ENCODE measurements at regions not wholly inside any gene's neighbourhood (a gene's known extent, or its start where the extent isn't known, plus 50 kb on each side); places are given as distances from the start of the nearest gene placed in this dataset.
"Not testable (repeated sequence)": the region's sequence is repeated elsewhere in the genome, so short reads cannot be mapped to it uniquely, and the experiment has no call there.

DNA sequence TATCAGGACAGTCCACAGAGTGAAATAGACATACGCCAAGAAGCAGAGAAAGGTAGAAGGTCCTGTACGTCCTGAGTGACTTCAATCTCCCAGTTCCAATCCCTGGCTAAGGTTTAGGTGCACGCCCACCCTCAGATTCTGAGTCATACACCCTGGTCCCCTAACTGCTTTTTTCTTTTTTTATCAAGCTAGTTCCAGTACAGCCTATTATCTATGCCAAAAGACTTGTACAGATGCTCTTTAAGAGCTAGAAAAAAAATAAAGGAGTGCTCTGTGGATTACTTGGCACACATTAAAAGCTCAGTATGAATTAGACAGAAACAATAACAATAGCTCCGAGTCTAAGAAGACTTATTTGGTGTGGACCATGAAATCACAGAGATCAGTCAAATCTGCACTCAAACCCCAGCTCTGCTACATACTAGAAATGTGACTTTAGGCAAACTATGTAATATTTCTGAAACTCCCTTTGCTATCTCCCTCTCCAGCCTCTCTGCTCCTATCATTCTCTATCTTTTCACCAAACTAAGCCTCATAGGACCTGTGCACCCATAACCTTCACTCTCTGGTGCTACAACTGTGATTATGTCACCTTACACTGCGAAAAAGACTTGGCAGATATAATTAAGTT lies 168.8 kb upstream of the KCTD7 start:
- H3K4me3 ChIP-seq (ENCODE audit: low read depth in 1 of 2, low read length in 2 of 2); H3K27ac ChIP-seq (ENCODE audit: low read length); H3K36me3 ChIP-seq (ENCODE audit: control insufficient read depth in 1 of 2, insufficient read depth in 2 of 2, low read length in 2 of 2); H3K9me3 ChIP-seq (ENCODE audit: control insufficient read depth in 1 of 2, low read length in 2 of 2); H3K27me3 ChIP-seq (ENCODE audit: low read depth, low read length); H3K4me1 ChIP-seq (ENCODE audit: control insufficient read depth in 1 of 2, insufficient read depth in 2 of 2, low read length in 2 of 2): not testable (repeated sequence)

DNA sequence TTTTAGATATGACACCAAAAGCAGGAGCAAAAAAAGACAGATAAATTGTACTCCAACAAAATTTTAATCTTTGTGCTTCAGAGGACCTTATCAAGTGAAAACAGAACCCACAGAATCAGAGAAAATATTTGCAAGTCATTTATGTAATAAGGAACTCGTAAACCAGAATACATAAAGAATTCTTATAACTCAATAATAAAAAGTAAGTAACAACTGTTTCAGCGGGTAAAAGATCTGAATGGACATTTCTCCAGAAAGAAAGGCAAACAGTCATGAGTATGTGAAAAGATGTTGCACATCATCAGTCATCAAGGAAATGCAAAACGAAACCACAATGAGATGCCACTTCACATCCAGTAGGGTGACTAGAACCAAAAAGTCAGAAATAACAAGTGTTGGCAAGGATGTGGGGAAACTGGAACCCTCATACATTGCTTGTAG lies 167.7 kb upstream of the KCTD7 start:
- Histone ChIP-seq H3K27ac (ENCODE audit: low read length) (no peak overlapping the region), H3K4me3 (ENCODE audit: low read depth in 1 of 2, low read length in 2 of 2) (no peak overlapping the region), H3K4me1 (ENCODE audit: control insufficient read depth in 1 of 2, insufficient read depth in 2 of 2, low read length in 2 of 2) (peaks cover 0 to 5% of the 10 kb centered on the region in 2 donors), H3K36me3 (ENCODE audit: control insufficient read depth in 1 of 2, insufficient read depth in 2 of 2, low read length in 2 of 2) (peaks cover 0 to 6% of the 10 kb centered on the region in 2 donors), H3K27me3 (ENCODE audit: low read depth, low read length) (no peaks in the 10 kb centered on the region), H3K9me3 (ENCODE audit: control insufficient read depth in 1 of 2, low read length in 2 of 2) (no peaks in the 10 kb centered on the region)

DNA sequence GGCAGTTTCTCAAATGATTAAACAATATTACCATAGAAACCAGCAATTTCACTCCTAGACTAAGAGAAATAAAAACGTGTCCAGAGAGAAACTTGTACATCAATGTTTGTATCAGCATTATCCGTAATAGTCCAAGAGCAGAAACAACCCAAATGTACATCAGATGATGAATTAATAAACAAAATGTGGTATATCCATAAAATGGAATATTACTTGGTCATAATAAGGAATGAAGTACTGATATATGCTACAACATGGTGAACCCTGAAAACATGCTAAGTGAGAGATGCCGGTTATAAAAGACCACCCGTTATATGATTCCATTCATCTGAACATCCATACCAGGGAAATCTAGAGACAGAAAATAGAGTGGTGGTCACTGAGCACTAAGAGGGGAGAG lies 167.3 kb upstream of the KCTD7 start:
- not testable (repeated sequence) for H3K27me3 ChIP-seq (ENCODE audit: low read depth, low read length); H3K27ac ChIP-seq (ENCODE audit: low read length); H3K4me1 ChIP-seq (ENCODE audit: control insufficient read depth in 1 of 2, insufficient read depth in 2 of 2, low read length in 2 of 2); H3K9me3 ChIP-seq (ENCODE audit: control insufficient read depth in 1 of 2, low read length in 2 of 2); H3K4me3 ChIP-seq (ENCODE audit: low read depth in 1 of 2, low read length in 2 of 2); H3K36me3 ChIP-seq (ENCODE audit: control insufficient read depth in 1 of 2, insufficient read depth in 2 of 2, low read length in 2 of 2)

DNA sequence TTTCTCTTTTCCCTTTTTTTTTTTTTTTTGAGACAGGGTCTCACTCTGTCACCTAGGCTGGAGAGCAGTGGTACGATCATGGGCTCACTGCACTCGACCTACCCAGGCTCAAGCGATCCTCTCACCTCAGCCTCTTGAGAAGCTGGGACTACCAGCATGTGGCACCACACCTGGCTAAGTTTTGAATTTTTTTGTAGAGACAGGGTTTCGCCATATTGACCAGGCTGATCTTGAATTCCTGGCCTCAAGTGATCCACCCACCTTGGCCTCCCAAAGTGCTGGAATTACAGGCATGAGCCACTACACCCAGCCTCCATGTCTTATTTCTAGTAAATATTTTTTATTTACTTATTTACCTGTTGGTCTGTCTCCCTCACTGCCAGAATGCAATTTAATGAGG lies 165.8 kb upstream of the KCTD7 start:
- H3K27me3 ChIP-seq (ENCODE audit: low read depth, low read length); H3K9me3 ChIP-seq (ENCODE audit: control insufficient read depth in 1 of 2, low read length in 2 of 2); H3K27ac ChIP-seq (ENCODE audit: low read length); H3K36me3 ChIP-seq (ENCODE audit: control insufficient read depth in 1 of 2, insufficient read depth in 2 of 2, low read length in 2 of 2); H3K4me1 ChIP-seq (ENCODE audit: control insufficient read depth in 1 of 2, insufficient read depth in 2 of 2, low read length in 2 of 2); H3K4me3 ChIP-seq (ENCODE audit: low read depth in 1 of 2, low read length in 2 of 2): not testable (repeated sequence)

DNA sequence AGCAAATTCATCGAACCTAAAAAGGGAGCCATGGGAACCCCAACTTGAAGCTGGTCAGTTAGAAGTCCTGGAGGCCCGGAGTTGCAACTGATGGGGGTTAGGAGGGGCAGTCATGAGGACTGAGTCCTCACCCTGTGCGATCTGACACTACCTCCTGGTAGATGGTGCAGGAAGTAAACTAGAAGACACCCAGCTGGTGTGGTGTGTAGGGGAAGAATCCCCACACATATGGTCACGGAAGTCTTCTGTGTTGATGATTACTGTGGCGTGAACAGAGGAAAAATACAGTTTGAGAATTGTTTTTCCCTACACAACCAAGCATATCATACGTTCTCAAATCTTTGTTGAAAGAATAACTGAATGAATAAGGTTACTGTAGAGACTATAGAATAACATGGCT lies 164.6 kb upstream of the KCTD7 start:
- H3K4me1 ChIP-seq (ENCODE audit: control insufficient read depth in 1 of 2, insufficient read depth in 2 of 2, low read length in 2 of 2) = peaks cover 0 to 5% of the 10 kb centered on the region in 2 donors
- no peaks in the 10 kb centered on the region for H3K9me3 ChIP-seq (ENCODE audit: control insufficient read depth in 1 of 2, low read length in 2 of 2)
- no peak overlapping the region for H3K27ac ChIP-seq (ENCODE audit: low read length)
- H3K4me3 ChIP-seq (ENCODE audit: low read depth in 1 of 2, low read length in 2 of 2) = no peak overlapping the region
- H3K36me3 ChIP-seq (ENCODE audit: control insufficient read depth in 1 of 2, insufficient read depth in 2 of 2, low read length in 2 of 2) = peaks cover 0 to 6% of the 10 kb centered on the region in 2 donors
- no peaks in the 10 kb centered on the region for H3K27me3 ChIP-seq (ENCODE audit: low read depth, low read length)

DNA sequence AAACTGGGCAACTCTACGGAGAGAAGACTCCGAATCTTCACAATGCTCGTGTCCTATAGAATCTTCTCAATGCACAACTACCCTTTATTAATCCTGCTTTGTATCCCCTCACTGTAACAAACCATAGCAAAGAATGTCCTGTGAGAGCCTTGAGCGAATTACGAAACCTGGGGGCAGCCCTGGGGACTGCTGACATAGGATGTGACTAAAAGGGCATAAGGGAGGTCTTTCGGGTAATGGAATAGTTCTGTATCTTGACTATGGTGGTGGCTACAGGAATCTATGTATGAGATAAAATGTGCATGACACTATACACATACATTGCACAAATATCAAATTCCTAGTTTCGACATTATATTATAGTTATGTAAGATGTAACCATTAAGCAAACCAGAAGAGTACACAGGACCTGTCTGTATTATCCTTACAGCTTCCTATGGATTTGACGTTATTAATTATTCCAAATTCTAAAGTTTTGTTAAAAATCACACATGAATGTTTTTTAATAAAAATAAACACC lies 162.5 kb upstream of the KCTD7 start:
- Histone ChIP-seq H3K9me3 (ENCODE audit: control insufficient read depth in 1 of 2, low read length in 2 of 2) (no peaks in the 10 kb centered on the region), H3K4me3 (ENCODE audit: low read depth in 1 of 2, low read length in 2 of 2) (no peak overlapping the region), H3K27ac (ENCODE audit: low read length) (no peak overlapping the region), H3K4me1 (ENCODE audit: control insufficient read depth in 1 of 2, insufficient read depth in 2 of 2, low read length in 2 of 2) (no peaks in the 10 kb centered on the region), H3K36me3 (ENCODE audit: control insufficient read depth in 1 of 2, insufficient read depth in 2 of 2, low read length in 2 of 2) (peaks cover 0 to 6% of the 10 kb centered on the region in 2 donors), H3K27me3 (ENCODE audit: low read depth, low read length) (no peaks in the 10 kb centered on the region)

DNA sequence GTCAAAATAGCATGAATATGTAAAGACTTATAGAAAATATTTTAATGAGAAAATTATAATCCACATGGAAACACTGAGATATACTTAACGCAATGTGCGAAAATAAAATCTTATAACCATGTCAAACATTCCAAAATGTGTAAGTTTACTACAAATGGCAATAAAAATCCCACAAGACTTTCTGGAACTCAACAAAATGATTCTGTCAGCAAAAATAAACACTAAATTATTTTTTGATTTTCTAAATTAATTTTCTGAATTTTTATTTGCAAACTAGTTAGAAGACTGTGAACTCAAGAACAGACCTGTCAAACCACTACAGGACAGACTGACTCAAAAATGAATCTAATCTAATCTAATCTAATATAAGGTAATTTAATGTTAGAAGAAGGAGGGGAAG lies 160.8 kb upstream of the KCTD7 start:
- Histone ChIP-seq H3K4me3 (ENCODE audit: low read depth in 1 of 2, low read length in 2 of 2) (no peak overlapping the region), H3K9me3 (ENCODE audit: control insufficient read depth in 1 of 2, low read length in 2 of 2) (no peaks in the 10 kb centered on the region), H3K36me3 (ENCODE audit: control insufficient read depth in 1 of 2, insufficient read depth in 2 of 2, low read length in 2 of 2) (peaks cover 0 to 6% of the 10 kb centered on the region in 2 donors), H3K4me1 (ENCODE audit: control insufficient read depth in 1 of 2, insufficient read depth in 2 of 2, low read length in 2 of 2) (no peaks in the 10 kb centered on the region), H3K27me3 (ENCODE audit: low read depth, low read length) (no peaks in the 10 kb centered on the region), H3K27ac (ENCODE audit: low read length) (no peak overlapping the region)

DNA sequence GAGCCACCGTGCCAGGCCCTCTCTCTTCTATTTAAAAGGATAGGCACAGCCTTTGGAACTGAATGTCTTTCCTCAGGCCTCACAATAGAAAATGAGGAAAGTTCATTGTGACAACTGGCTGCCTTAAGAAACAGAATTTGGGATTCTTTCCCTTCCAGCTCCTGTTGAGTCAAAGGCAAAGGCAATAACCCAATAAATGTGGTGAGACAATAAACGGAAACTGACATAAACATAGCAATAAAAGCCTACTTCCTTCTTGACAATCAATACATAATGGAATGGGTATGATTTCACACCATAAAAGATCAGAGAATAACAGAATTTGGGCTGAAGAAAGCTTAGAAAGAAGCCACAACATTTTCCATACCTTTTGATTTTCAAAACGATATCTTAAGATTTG lies 155.6 kb upstream of the KCTD7 start:
- not testable (repeated sequence) for H3K9me3 ChIP-seq (ENCODE audit: control insufficient read depth in 1 of 2, low read length in 2 of 2); H3K36me3 ChIP-seq (ENCODE audit: control insufficient read depth in 1 of 2, insufficient read depth in 2 of 2, low read length in 2 of 2); H3K4me3 ChIP-seq (ENCODE audit: low read depth in 1 of 2, low read length in 2 of 2); H3K4me1 ChIP-seq (ENCODE audit: control insufficient read depth in 1 of 2, insufficient read depth in 2 of 2, low read length in 2 of 2); H3K27me3 ChIP-seq (ENCODE audit: low read depth, low read length); H3K27ac ChIP-seq (ENCODE audit: low read length)

DNA sequence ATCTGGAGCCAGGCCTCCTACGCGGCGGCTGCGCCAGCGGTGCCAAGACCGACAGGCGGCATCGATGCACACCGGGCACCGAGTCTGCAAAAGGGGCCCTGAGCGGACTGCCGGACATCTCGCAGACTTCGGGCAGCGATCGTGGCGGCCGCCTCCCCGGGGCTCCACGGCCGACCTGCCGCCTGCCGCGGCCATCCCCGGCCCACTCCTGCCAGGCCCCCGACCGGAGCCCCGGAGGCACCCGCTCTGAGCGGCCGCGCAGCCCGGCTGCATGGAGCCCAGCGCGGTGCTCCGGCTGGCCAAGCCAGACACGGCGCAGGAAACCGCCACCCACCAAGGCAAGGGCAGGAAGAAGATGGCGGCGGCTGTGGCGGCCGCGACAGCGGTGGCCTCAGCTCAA lies 154.2 kb upstream of the KCTD7 start:
- Histone ChIP-seq H3K9me3 (ENCODE audit: control insufficient read depth in 1 of 2, low read length in 2 of 2) (no peaks in the 10 kb centered on the region), H3K27me3 (ENCODE audit: low read depth, low read length) (no peaks in the 10 kb centered on the region), H3K36me3 (ENCODE audit: control insufficient read depth in 1 of 2, insufficient read depth in 2 of 2, low read length in 2 of 2) (peaks cover 0 to 8% of the 10 kb centered on the region in 2 donors), H3K27ac (ENCODE audit: low read length) (no peak overlapping the region), H3K4me3 (ENCODE audit: low read depth in 1 of 2, low read length in 2 of 2) (no peak overlapping the region), H3K4me1 (ENCODE audit: control insufficient read depth in 1 of 2, insufficient read depth in 2 of 2, low read length in 2 of 2) (no peaks in the 10 kb centered on the region)

DNA sequence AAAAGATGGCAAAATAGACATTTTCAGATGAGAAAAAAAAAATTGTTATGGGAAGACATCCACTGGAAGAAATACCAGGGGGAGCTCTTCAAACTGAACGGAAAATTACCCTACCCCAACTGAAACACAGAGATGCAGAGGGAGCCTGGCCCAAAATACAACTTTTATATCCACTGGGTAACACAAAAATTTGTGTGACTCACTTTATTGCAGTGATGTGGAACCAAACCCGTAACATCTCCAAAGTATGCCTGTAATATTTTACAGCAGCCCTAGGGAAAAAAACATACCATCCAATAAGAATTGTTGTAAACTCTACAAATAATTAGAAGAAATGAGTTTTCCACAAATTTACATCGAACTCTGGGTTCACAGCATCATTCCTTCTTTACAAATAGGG lies 152.6 kb upstream of the KCTD7 start:
- not testable (repeated sequence) for H3K27ac ChIP-seq (ENCODE audit: low read length); H3K4me1 ChIP-seq (ENCODE audit: control insufficient read depth in 1 of 2, insufficient read depth in 2 of 2, low read length in 2 of 2); H3K4me3 ChIP-seq (ENCODE audit: low read depth in 1 of 2, low read length in 2 of 2); H3K9me3 ChIP-seq (ENCODE audit: control insufficient read depth in 1 of 2, low read length in 2 of 2); H3K27me3 ChIP-seq (ENCODE audit: low read depth, low read length)
- peaks cover 0 to 14% of the 10 kb centered on the region in 2 donors for H3K36me3 ChIP-seq (ENCODE audit: control insufficient read depth in 1 of 2, insufficient read depth in 2 of 2, low read length in 2 of 2)

DNA sequence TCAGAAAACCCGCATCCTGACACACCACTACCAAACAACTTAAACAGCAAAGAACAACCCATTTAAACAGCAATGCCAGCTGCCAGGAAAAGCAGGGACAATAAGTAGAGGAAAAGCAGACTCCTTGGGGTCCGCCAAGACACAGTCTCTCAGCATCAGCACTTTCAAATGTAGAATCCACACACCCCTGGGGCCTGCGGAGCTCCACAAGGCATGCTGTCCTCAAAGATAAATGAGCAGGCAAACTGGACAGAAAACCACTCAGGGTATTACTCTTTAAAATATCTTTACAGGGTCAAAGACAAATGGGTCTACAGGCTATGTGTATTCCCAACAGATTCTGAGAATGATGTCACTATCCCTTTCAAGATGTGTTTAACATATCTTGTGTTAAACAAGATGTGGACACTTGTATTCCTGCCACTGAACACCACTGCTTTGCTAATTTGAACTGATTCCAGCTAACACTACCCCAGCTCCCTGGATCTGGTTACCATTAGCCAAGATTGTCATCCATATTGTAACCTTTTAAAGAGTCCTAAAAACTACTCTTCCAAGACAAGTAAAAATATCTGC lies 150.8 kb upstream of the KCTD7 start:
- H3K36me3 ChIP-seq (ENCODE audit: control insufficient read depth in 1 of 2, insufficient read depth in 2 of 2, low read length in 2 of 2) = peaks cover 0 to 14% of the 10 kb centered on the region in 2 donors
- H3K27me3 ChIP-seq (ENCODE audit: low read depth, low read length); H3K4me3 ChIP-seq (ENCODE audit: low read depth in 1 of 2, low read length in 2 of 2); H3K9me3 ChIP-seq (ENCODE audit: control insufficient read depth in 1 of 2, low read length in 2 of 2); H3K27ac ChIP-seq (ENCODE audit: low read length); H3K4me1 ChIP-seq (ENCODE audit: control insufficient read depth in 1 of 2, insufficient read depth in 2 of 2, low read length in 2 of 2): not testable (repeated sequence)

DNA sequence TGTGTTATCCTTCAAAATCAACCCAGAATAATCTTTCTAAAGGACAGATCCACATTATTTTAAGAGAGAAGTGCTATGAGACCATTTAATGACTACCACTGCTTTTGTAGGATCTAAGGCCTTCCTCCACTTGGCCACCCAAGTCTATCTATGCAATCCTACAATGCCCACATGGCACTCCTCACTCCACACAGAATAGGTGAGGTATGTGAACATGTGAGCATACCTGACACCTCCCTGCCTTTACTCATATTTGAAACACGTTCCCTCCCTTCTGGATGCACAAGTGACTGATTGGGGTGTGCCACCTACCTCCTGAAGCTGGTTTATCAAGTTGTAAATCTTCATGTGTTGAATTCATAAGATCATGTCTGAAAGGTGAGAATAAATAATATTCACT lies 147.5 kb upstream of the KCTD7 start:
- H3K4me1 ChIP-seq (ENCODE audit: control insufficient read depth in 1 of 2, insufficient read depth in 2 of 2, low read length in 2 of 2); H3K27me3 ChIP-seq (ENCODE audit: low read depth, low read length); H3K4me3 ChIP-seq (ENCODE audit: low read depth in 1 of 2, low read length in 2 of 2); H3K27ac ChIP-seq (ENCODE audit: low read length); H3K9me3 ChIP-seq (ENCODE audit: control insufficient read depth in 1 of 2, low read length in 2 of 2); H3K36me3 ChIP-seq (ENCODE audit: control insufficient read depth in 1 of 2, insufficient read depth in 2 of 2, low read length in 2 of 2): not testable (repeated sequence)

Measured in muscle layer of duodenum (tissue), 2 donors.